DMS114 treated with DMSO at 0.1 percent for 48 hours (cell line): ENCODE measurements at regions not wholly inside any gene's neighbourhood (a gene's known extent, or its start where the extent isn't known, plus 50 kb on each side); places are given as distances from the start of the nearest gene placed in this dataset.

Experiments
- DNase-seq: peaks from one replicate; lab custom pipeline; 2025; ENCODE audit not compliant: unreplicated experiment; lab: John Stamatoyannopoulos, UW

DNA sequence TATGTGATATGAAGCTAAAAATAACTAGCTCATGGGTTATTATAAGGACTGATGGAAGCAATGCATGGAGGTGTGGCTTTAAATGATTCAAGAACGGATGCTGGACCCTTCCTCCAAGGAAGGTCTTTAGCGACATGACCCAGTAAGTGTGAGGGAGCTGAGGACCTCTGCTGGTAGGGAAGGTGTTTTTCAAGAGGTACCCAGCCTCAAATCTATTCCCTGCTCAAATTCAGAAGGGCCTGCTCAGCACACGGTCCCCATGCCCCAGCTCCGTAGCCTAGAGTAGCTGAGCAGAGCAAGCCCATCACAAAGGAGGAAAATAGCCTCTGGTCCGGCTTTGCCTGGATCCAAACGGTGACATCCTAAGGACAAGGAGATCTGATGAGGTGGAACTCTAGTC lies 266.2 kb upstream of the IGF1R start:
- DNase-seq, result no peak

GRCh38 chr15:98383571-98383970 lies 264.8 kb upstream of the IGF1R start:
- no peak for DNase-seq

DNA sequence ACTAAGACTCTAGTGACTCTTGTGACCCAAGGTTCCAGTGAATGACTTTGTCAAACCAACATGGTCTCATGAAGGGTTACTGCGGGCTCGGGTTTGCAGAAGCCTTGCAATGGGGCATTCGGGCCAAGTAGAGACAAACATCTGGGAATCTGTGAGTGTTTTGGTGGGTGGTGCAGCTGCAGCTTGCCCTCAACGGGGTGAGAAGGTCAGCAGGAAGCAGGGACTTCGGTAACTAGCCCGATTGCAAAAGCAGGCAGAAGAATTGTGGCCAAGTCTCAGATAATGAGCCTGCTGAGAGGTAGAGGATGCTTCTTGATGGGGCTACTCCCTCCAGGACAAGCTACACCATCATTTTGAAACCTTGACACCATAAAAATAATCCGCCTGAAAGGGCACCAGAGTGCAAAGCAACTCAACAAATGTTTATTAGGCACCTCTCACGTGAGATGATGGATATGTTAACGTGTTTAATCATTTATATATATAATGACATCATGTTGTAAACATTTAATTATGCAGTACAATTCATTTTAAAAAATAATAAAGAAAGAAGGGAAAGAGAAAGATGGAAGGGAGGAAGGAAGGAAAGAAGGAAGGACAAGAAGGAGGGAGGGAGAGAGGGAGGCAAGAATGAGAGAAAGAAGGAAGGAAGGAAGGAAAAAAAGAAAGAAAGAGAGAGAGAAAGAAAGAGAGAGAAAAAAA lies 263.9 kb upstream of the IGF1R start:
- no peak for DNase-seq

- no peak for DNase-seq
Observed at GRCh38 chr15:98385752-98386381, 262.5 kb upstream of the IGF1R start.

GRCh38 chr15:98386561-98386960 lies 261.8 kb upstream of the IGF1R start:
- no peak for DNase-seq

DNA sequence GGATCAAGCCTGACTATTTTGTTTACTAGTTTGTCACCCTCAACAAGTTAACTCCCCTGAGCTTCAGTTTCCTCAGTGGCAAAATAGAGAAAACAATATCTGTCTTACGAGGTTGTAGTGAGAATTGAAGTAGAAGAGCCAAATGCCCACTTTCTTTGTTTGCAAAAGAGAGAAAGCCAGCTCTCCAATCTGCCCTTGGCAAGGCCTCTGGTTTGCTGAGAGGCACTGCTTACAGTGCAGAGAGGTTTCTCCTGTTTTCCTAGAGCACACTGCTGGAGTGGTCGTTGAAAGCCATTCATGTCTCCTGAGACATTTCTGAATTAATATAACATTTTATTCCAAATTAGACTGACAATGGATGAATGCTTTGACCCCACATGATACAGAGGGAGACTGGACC lies 260.5 kb upstream of the IGF1R start:
- DNase-seq, result no peak

DNA sequence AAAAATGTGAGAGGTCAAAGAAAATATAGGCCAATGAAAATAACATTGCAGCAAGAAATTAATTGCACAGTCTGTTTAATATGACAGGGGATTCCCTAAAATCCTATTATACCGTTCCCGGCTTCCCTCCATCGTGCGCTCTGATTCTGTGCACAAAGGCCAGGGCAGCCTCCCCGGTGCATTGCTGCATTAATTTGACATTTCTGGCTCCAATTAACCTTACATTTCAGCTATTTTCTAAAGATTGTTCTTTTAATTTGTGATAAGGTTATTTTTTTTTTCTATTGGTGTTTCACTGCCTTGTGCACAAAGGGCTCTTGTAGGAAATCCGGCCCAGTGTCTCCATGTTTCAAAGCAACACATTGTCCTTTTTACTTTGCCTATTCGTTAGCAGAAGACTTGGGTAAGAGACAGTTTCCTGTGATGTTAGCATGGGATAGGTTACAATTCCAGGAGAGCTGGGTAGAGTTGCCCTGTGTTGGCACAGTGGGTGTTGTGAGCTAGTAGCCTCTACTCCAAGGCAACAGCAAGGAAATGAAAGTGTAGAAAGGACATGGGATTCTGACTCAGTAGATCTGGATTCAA lies 257.3 kb upstream of the IGF1R start:
- DNase-seq, result no peak

GRCh38 chr15:98391568-98391967 lies 256.8 kb upstream of the IGF1R start:
- no peak for DNase-seq

- no peak for DNase-seq
Observed at GRCh38 chr15:98393471-98393870, 254.9 kb upstream of the IGF1R start.

DNA sequence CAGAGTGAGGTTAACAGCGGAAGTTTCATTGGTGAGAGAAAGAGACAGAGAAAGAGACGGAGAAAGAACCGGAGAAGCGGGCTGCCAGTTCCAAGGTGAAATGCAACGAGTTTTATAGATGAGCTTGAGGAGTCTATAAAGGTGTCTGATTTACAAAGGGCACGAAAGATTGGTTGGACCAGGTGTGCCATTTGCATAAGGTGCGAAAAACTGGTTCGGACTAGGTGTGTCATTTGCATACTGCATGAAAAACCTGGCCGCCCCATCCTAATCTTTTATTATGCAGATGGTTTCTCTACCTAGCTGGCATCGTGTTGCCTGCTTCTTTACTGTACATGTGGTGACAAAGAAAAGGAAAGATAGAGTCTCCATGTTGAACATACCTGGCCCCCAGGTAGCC lies 253.8 kb upstream of the IGF1R start:
- no peak for DNase-seq

DNA sequence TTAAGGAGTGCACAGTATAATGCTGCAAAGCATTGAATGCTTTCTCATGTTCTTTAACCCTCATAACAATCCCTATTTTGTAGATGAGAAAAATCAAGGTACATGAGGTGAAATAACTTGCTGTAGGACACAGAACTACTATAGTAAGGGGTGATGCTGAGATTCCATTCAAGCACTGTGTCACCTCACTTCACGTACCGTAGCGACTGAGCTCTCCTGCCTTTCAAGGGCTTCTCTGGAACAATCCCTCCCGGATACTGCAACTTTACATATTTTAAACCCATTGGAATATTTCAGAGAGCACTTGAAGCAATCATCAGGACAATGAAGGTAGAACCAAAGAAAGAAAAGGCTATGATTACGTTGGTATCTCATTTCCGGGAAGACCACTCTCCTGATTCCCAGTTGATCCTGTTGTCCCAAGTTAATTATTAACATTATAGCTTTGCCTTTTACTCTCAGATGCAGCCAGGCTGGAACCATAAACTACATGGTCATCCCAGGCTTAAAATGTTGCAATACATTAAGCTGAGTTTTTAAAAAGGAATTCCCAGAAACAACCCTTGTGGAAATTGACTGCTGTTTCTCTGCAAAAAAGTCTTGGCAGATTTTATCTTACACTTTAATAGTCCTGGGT lies 252.2 kb upstream of the IGF1R start:
- no peak for DNase-seq

GRCh38 chr15:98397419-98397818 lies 250.9 kb upstream of the IGF1R start:
- DNase-seq, result no peak

GRCh38 chr15:98398056-98398455 lies 250.3 kb upstream of the IGF1R start:
- no peak for DNase-seq

- DNase-seq, result no peak
Observed at GRCh38 chr15:98398886-98399285, 249.5 kb upstream of the IGF1R start.

GRCh38 chr15:98400120-98400519 lies 248.2 kb upstream of the IGF1R start:
- DNase-seq, result no peak

- DNase-seq, result no peak
Observed at GRCh38 chr15:98401029-98401428, 247.3 kb upstream of the IGF1R start.

DNA sequence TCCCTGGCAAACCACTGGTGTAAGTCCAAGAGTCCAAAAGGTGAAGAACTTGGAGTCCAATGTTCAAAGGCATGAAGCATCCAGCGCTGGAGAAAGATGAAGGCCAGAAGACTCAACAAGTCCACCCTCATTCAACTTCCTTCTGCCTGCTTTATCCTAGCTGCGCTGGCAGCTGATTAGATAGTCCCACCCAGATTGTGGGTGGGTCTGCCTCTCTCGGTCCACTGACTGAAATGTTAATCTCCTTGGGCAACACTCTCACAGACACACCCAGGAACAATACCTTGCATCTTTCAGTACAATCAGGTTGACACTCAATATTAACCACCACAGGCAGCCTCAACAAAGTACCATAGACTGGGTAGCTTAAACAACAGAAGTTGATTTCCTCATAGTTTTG lies 245.9 kb upstream of the IGF1R start:
- DNase-seq, result no peak

- no peak for DNase-seq
Observed at GRCh38 chr15:98403169-98403568, 245.2 kb upstream of the IGF1R start.

GRCh38 chr15:98403569-98403968 lies 244.8 kb upstream of the IGF1R start:
- DNase-seq, result no peak

DNA sequence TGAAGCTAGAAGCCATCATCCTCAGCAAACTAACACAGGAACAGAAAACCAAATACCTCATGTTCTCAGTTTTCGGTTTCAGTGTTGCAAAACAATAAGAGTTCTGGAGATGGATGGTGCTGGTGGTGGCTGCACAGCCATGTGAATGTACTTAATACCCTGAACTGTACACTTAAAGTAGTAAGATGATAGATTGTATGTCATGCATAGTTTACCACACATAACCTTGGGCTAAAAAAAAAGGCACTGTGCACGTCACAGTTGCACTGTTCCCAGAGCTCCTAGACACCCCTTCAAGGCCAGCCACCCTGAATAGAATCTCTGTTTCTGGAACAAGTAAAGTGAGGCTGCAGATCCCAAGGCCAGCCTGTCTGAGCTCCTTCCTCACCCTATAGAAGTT lies 243.3 kb upstream of the IGF1R start:
- DNase-seq, result no peak

- DNase-seq, result no peak
Observed at GRCh38 chr15:98408231-98408630, 240.1 kb upstream of the IGF1R start.

GRCh38 chr15:98410328-98410727 lies 238.0 kb upstream of the IGF1R start:
- no peak for DNase-seq
